B cell (primary cell): ENCODE measurements at regions not wholly inside any gene's neighbourhood (a gene's known extent, or its start where the extent isn't known, plus 50 kb on each side); places are given as distances from the start of the nearest gene placed in this dataset.

Source experiments
- CTCF ChIP-seq: fragments of 200-600 bp; IDR thresholded peaks from one replicate; pipeline ENCODE4 v1.8.0; 2022; ENCODE audit warnings: antibody characterized with exemption, mild to moderate bottlenecking
- EZH2 ChIP-seq: IDR thresholded peaks from 2 replicates; pipeline ENCODE4 v1.6.1; 2012; ENCODE audit warnings: borderline replicate concordance, low read depth, mild to moderate bottlenecking, moderate library complexity, low read length; ENCODE audit not compliant: insufficient read depth, poor library complexity, severe bottlenecking

- TF ChIP-seq CTCF: no peak
- no peak for TF ChIP-seq EZH2
Observed at GRCh38 chr6:114439411-114439810, 96.6 kb upstream of the HS3ST5 start.
